Heart right ventricle (tissue), 16 donors: ENCODE measurements at regions not wholly inside any gene's neighbourhood (a gene's known extent, or its start where the extent isn't known, plus 50 kb on each side); places are given as distances from the start of the nearest gene placed in this dataset.

Experiments
- ATAC-seq, 8 donors: fragments of 200-7000 bp; cut with Tn5 transposase; one replicate each; pipeline ENCODE4 v1.9.1; 2020; ENCODE audit warnings: mild to moderate bottlenecking in 8 of 8, moderate library complexity in 8 of 8, moderate number of reproducible peaks in 1 of 8
- DNase-seq, 2 donors: peaks; one replicate each; pipeline ENCODE4 v3.0.0-alpha.2; 2020
- H3K27ac ChIP-seq, 10 donors: fragments of 200-600 bp; sonication (generic) in 2 of 10; one replicate each; pipeline versions ENCODE4 v1.5.0 to v1.8.0; 2020 to 2022; ENCODE audit warnings: mild to moderate bottlenecking in 3 of 10
- H3K27me3 ChIP-seq, 7 donors: fragments of 200-600 bp; one replicate each; pipeline ENCODE4 v1.8.0; 2021 to 2022; ENCODE audit warnings: mild to moderate bottlenecking in 2 of 7
- H3K36me3 ChIP-seq, 9 donors: fragments of 200-600 bp; sonication (generic) in 1 of 9; one replicate each; pipeline versions ENCODE4 v1.5.0 to v1.8.0; 2020 to 2022; ENCODE audit warnings: mild to moderate bottlenecking in 2 of 9
- H3K4me1 ChIP-seq, 9 donors: fragments of 200-600 bp; sonication (generic) in 1 of 9; one replicate each; pipeline versions ENCODE4 v1.5.0 to v1.8.0; 2020 to 2022; ENCODE audit warnings: mild to moderate bottlenecking in 4 of 9
- H3K4me3 ChIP-seq, 10 donors: fragments of 200-600 bp; sonication (generic) in 2 of 10; one replicate each; pipeline versions ENCODE4 v1.5.0 to v1.8.0; 2020 to 2022; ENCODE audit warnings: mild to moderate bottlenecking in 7 of 10, moderate library complexity in 2 of 10
- H3K9me3 ChIP-seq, 11 donors: fragments of 200-600 bp in 10 of 11; sonication (generic) in 2 of 11; one replicate each; pipeline versions ENCODE4 v1.5.0 to v1.8.0; 2013 to 2022; ENCODE audit warnings: mild to moderate bottlenecking in 2 of 11, control low read depth in 1 of 11, moderate library complexity in 1 of 11
- CTCF ChIP-seq, 9 donors: fragments of 200-600 bp; sonication (generic) in 2 of 9; IDR thresholded peaks; one replicate each; pipeline versions ENCODE4 v1.5.0 to v1.8.0; 2021 to 2022; ENCODE audit warnings: antibody characterized with exemption in 9 of 9, mild to moderate bottlenecking in 5 of 9, moderate library complexity in 1 of 9
- WGBS, 2 donors: extraction: QIAGEN DNeasy Blood & Tissue Kit; methylation state at CpG; one replicate each; pipeline ENCODE4 v1.1.7; 2013; ENCODE audit warnings: inconsistent platforms in 1 of 2; 5-methylcytosine and 5-hydroxymethylcytosine counted together
- intact Hi-C, 10 donors: fragments of 100-400 bp; cut with DNase I; formaldehyde crosslinking; loops; one replicate each; pipeline versions ENCODE4 v1.11.1 to v1.14.2; 2022
- donor health status: Arrhythmogenic right ventricular cardiomyopathy.
- donor health status: ischemic (EF 13 %, LVEDD 7.1; RV severe dilation, severe dysfunction).
- donor health status: healthy with polysubstance abuse.
- donor health status: DM: no; HTN: yes; CAD: no.
- donor health status: DM: no; HTN: no; CAD: no.
- donor health status: ischemic (EF 25% LVEDD 6.9; RV normal size, moderate dysfunction).
- donor health status: ischemic (EF 25% LVEDD 5.7; RV mildly dilated, moderate dysfunction).
- donor health status: healthy.
- donor health status: DM: yes; HTN: yes; CAD: no.
- donor health status: Ischemic cardiomyopathy.
- donor health status: ischemic (EF 35%, LVEDD 5.7; RV mildly dilated, moderate dysfunction).
- donor health status: nonischemic (EF 11% LVEDD 7.7; RV severe dilation, severe dysfunction).
- donor health status: DM: yes; HTN: yes; CAD: no.
- donor health status: PGD.
- donor health status: ischemic (EF 29% LVEDD 5.4; RV normal size, mild dysfunction).
- donor health status: nonischemic (EF 23%, LVEDD 6.1; RV moderate dilation, normal function).

- H3K9me3 ChIP-seq: no peaks in the 10 kb centered on the region
- TF ChIP-seq CTCF (IDR thresholded peaks at IDR 0.05): no peak
- no peaks in the 10 kb centered on the region for H3K27me3 ChIP-seq
- WGBS, 2 donors: 0 to 2% methylated on average over 11 of the region's 11 CpGs
- intact Hi-C loops: loop anchor here (1.0 to 10.0 kb wide), 16 partner anchors 37 to 810 kb away; partner anchors contain the start of genes ULK4 (in 4 of the 10) and TRAK1 (in 1 of the 10)
- H3K27ac ChIP-seq: peak overlapping the region; percentile 65 to 97 (median 95)
- no peaks in the 10 kb centered on the region for H3K36me3 ChIP-seq
- H3K4me1 ChIP-seq: peaks cover 0 to 69% (median 57%) of the 10 kb centered on the region in 9 donors
- peak; percentile 75 to 77 for DNase-seq
- ATAC-seq: peak; percentile 30 to 71 (median 58)
- H3K4me3 ChIP-seq: peak overlapping the region; percentile 65 to 97 (median 88)
Observed at GRCh38 chr3:42014921-42015533, 53.1 kb upstream of the ULK4 start.

- Histone ChIP-seq H3K27ac (peak overlapping the region; percentile 65 to 97 (median 95)), H3K36me3 (no peaks in the 10 kb centered on the region), H3K9me3 (no peaks in the 10 kb centered on the region), H3K27me3 (no peaks in the 10 kb centered on the region), H3K4me3 (peak overlapping the region; percentile 65 to 97 (median 88)), H3K4me1 (peaks cover 0 to 64% (median 52%) of the 10 kb centered on the region in 9 donors)
- ATAC-seq: peak in 5 of 8 donors; percentile 19 to 61 (median 50)
- intact Hi-C loops: loop anchor here (1.0 to 10.0 kb wide), 15 partner anchors 48 to 810 kb away; partner anchors contain the start of genes ULK4 (in 4 of the 10) and TRAK1 (in 1 of the 10)
- DNase-seq: no peak
- no peak for TF ChIP-seq CTCF (IDR thresholded peaks at IDR 0.05)
- WGBS, 2 donors: 0 to 1% methylated on average over 12 of the region's 12 CpGs
Observed at GRCh38 chr3:42014458-42014920, 52.6 kb upstream of the ULK4 start.

GRCh38 chr3:42013691-42014457 lies 52.0 kb upstream of the ULK4 start:
- intact Hi-C loops: loop anchor here (1.0 to 10.0 kb wide), 17 partner anchors 48 to 809 kb away; partner anchors contain the start of genes ULK4 (in 5 of the 10) and TRAK1 (in 1 of the 10)
- Histone ChIP-seq H3K9me3 (no peaks in the 10 kb centered on the region), H3K27ac (peak overlapping the region; percentile 65 to 97 (median 95)), H3K27me3 (no peaks in the 10 kb centered on the region), H3K4me3 (peak overlapping the region; percentile 65 to 97 (median 88)), H3K4me1 (peaks cover 0 to 58% (median 45%) of the 10 kb centered on the region in 9 donors), H3K36me3 (no peaks in the 10 kb centered on the region)
- ATAC-seq (peak; percentile 21 to 71 (median 51)), DNase-seq (peak; percentile 52 to 62)
- WGBS, 2 donors: 0% methylated on average over 75 to 96 of the region's 103 CpGs
- peak in 5 of 9 donors; percentile 7 to 45 (median 30) for TF ChIP-seq CTCF (IDR thresholded peaks at IDR 0.05)
